ENCODE measurements at regions not wholly inside any gene's neighbourhood (a gene's known extent, or its start where the extent isn't known, plus 50 kb on each side); places are given as distances from the start of the nearest gene placed in this dataset.

DNA sequence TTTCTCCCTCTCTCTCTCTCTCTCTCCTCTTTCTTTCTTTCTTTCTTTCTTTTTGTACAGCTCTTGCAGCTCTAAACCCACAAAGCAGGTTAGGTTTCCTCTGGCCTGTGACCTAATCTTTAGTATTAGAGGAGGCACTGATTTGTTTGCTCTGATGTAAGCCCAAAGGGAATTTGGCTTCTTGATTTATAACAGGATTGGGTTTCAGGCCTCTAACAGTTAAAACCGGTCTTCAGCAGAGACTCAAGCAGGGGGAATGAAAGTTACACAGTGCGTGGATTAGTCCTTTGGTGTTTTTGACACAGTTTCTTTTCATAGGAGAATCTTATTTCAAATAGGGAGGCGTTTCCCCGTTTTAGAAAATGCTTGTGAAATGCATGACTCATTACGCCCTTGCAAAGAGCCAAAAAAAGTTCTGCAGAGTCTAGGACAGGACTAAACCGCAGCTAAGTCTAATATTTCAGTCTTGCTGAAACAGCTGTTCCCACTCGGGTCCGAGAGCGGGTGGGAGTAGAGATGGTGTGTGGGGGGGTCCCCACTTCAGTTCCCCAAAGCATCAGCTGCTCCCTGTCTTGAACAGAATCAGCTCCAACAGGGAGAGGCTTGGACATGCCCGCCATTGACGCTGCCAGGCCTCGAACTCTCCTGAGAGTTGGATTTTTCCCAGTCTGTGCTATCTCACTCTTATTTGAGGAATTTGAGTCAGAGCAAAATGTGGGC is 296.5 kb upstream of the PITRM1 start:
- TF ChIP-seq EZH2 (IDR thresholded peaks at IDR 0.05) (no peak), POLR2AphosphoS5 (IDR thresholded peaks at IDR 0.05; ENCODE audit: borderline replicate concordance, low read depth, low read length) (no peak), FOXP2 (optimal IDR thresholded peaks at IDR 0.05; ENCODE audit: control extremely low read depth, extremely low read length, insufficient read depth) (no peak)
